HG02763 (cell line): ENCODE measurements at regions not wholly inside any gene's neighbourhood (a gene's known extent, or its start where the extent isn't known, plus 50 kb on each side); places are given as distances from the start of the nearest gene placed in this dataset.
"Not testable (repeated sequence)": the region's sequence is repeated elsewhere in the genome, so short reads cannot be mapped to it uniquely, and the experiment has no call there.

ENCODE experiments used
- ATAC-seq: cut with Tn5 transposase; IDR thresholded peaks from one replicate; pipeline ENCODE4 v1.9.1; 2021; ENCODE audit warnings: mild to moderate bottlenecking, moderate library complexity; ENCODE audit not compliant: unreplicated experiment

GRCh38 chr4:3380336-3380735 is 61.4 kb upstream of the HGFAC start:
- not testable (repeated sequence) for ATAC-seq

- ATAC-seq, result not testable (repeated sequence)
Measured at GRCh38 chr4:3381208-3381607, 60.6 kb upstream of the HGFAC start.

- no peak for ATAC-seq
Measured at GRCh38 chr4:3382251-3382650, 59.5 kb upstream of the HGFAC start.

- ATAC-seq, result no peak
Measured at GRCh38 chr4:3384391-3384770, 57.4 kb upstream of the HGFAC start.

GRCh38 chr4:3384771-3385710 is 56.7 kb upstream of the HGFAC start:
- no peak for ATAC-seq

- ATAC-seq, result no peak
Measured at GRCh38 chr4:3385711-3386420, 55.9 kb upstream of the HGFAC start.

- no peak for ATAC-seq
Measured at GRCh38 chr4:3386526-3386925, 55.2 kb upstream of the HGFAC start.

- ATAC-seq, result peak; percentile 41
Measured at GRCh38 chr4:3387154-3387942, 54.4 kb upstream of the HGFAC start.

- peak; percentile 34 for ATAC-seq
Measured at GRCh38 chr4:3387943-3388361, 53.8 kb upstream of the HGFAC start.

GRCh38 chr4:3388471-3389232 is 53.1 kb upstream of the HGFAC start:
- peak; percentile 49 for ATAC-seq

- no peak for ATAC-seq
Measured at GRCh38 chr4:3389233-3390215, 52.2 kb upstream of the HGFAC start.

- ATAC-seq, result no peak
Measured at GRCh38 chr4:3390288-3390811, 51.4 kb upstream of the HGFAC start.

- ATAC-seq, result no peak
Measured at GRCh38 chr4:3391422-3391821, 50.3 kb upstream of the HGFAC start.
